NCI-H345 treated with DMSO at 0.1 percent for 48 hours (cell line): ENCODE measurements at regions not wholly inside any gene's neighbourhood (a gene's known extent, or its start where the extent isn't known, plus 50 kb on each side); places are given as distances from the start of the nearest gene placed in this dataset.
"Not testable (repeated sequence)": the region's sequence is repeated elsewhere in the genome, so short reads cannot be mapped to it uniquely, and the experiment has no call there.

Experiments used
- DNase-seq: peaks from one replicate; lab custom pipeline; 2025; ENCODE audit not compliant: unreplicated experiment; lab: John Stamatoyannopoulos, UW

GRCh38 chr3:59240666-59241255 lies 190.9 kb upstream of the CFAP20DC start:
- DNase-seq = no peak

- DNase-seq = no peak
Observed at GRCh38 chr3:59237121-59237520, 187.3 kb upstream of the CFAP20DC start.

- DNase-seq = no peak
Observed at GRCh38 chr3:59235634-59236012, 185.8 kb upstream of the CFAP20DC start.

- DNase-seq = no peak
Observed at GRCh38 chr3:59234884-59235633, 185.2 kb upstream of the CFAP20DC start.

DNA sequence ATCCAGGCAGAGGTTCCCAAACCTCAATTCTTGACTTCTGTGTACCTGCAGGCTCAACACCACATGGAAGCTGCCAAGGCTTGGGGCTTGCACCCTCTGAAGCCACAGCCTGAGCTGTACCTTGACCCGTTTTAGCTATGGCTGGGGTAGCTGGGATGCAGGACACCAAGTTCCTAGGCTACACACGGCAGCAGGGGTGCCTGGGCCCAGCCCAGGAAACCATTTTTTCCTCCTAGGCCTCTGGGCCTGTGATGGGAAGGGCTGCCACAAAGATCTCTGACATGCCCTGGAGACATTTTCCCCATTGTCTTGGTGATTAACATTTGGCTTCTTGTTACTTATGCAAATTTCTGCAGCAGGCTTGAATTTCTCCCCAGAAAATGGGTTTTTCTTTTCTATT lies 180.6 kb upstream of the CFAP20DC start:
- DNase-seq = not testable (repeated sequence)

- DNase-seq = no peak
Observed at GRCh38 chr3:59213860-59214259, 164.0 kb upstream of the CFAP20DC start.

- DNase-seq = peak; percentile 22
Observed at GRCh38 chr3:59212128-59212779, 162.4 kb upstream of the CFAP20DC start.

DNA sequence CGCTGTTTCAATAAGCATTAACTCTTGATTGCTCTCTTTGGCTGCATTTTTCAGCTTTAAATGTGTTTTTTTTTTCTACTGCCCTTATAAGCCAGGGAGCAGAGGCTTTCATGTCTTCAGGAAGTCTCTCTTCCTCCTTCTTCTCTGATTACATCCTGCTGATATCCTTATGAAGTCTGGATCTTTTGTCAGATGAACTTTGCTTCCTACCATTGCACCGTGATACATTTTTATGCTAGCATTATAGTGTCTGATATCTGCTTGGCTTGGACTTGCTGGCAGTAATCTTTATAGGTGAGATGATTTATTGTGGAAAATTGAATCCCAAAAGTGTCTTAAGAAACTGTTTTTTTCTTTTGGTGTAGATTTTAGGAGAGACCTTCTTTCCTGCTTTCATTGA lies 160.4 kb upstream of the CFAP20DC start:
- DNase-seq = no peak

GRCh38 chr3:59192473-59192872 lies 142.6 kb upstream of the CFAP20DC start:
- DNase-seq = no peak

- no peak for DNase-seq
Observed at GRCh38 chr3:59191651-59192050, 141.8 kb upstream of the CFAP20DC start.

GRCh38 chr3:59189939-59190338 lies 140.1 kb upstream of the CFAP20DC start:
- DNase-seq = no peak

DNA sequence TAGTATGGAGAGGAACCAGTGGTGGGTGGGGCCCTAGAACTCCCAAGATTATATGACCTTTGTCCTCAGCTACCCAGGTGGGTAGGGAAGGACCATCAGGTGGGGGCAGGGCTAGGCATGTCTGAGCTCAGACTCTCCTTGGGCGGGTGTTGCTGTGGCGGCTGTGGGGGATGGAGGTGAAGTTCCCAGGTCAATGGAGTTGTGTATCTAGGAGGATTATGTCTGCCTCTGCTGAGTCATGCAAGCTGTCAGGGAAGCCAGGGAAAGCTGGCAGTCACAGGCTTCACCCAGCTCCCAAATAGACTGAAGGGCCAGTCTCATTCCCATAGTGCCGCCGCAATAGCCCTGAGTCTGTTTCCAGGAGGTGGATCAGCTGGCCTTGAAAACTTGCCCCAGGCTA lies 139.7 kb upstream of the CFAP20DC start:
- no peak for DNase-seq

DNA sequence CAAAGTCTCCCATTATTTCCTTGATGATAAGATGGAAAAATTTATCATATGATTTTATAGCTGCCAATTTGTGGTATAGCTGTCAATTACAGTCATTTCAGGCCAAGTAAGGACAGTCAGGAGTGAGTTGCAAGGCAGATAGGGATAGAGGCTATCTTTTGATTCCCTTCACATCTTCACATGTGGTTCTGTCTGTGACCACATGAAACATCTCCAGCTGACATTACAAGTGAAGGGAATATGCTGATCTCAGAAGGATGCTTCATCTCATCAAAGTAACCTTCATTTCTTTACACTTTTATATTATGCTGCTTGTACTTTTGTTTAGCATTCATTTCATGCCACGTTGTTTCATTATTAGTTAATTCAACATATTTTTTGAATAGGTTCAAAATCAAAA lies 136.9 kb upstream of the CFAP20DC start:
- no peak for DNase-seq

DNA sequence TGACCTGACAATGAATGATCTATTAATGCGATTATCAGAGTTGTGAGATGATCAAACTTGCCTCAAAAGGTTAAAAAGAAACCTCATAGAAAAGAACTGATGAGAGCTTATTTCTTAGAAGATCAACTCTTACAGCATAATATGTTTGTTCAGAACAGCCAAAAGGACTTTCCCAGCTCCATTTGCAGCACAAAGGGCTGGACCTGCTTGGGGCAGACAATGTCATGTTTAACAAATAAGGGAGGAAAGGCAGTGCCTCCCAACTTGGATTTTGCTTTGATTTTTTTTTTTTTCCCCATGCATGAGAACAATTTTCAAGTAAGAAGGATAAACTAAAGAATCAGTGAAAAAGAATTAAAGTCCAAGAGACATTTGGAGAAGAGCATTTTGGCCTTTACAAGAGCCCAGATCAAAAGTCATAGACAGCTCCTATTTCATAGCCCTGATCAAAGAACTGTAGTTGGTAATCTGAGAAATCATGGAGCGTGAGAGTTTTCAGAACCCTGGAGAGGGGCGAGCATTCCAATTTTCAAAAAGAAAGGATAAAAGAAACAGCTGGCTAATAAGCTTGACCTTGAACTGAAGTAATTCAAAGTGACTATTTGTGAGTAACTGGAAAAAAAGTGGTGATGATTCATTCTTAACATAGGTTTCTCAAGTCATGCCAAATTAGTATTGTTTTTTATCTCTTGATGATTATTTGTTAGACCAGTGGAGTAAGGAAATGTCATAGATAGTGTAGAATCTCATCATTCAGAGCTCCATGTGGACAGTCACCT lies 136.0 kb upstream of the CFAP20DC start:
- DNase-seq = no peak

DNA sequence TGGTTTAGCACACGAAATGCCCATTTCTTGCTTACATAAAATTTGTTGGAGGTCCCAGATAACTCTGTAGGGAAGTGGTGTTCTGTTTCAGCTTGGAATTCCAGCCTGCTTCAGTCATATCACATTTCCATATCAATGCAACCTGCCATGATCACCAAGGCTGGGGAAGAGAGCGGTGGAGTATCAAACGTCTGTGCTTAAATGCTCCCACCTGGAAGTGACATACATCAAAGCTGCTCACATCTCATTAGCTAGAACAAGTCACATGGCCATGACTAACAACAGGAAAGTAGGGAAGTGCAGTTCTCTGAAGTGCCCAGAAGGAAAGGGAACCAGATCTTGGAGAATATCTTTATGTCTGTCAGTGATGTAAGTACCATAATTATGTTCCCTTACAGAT lies 130.2 kb upstream of the CFAP20DC start:
- DNase-seq = no peak

DNA sequence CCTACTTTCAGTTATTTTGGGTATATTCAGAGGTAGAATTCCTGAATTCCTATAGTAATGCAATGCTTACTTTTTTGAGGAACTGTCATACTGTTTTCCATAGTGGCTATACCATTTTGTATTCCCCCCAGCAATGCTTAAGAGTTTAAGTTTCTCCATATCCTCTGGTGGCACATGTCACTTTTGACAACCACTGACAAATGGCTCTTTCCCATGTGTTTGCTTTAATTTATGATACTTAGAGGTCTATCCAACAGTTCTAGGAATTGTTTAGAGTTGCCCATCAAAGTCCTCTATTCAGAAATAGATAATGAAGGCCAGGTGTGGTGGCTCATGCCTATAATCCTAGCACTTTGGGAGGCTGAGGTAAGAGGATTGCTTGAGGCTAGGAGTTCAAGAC lies 128.9 kb upstream of the CFAP20DC start:
- DNase-seq = no peak

DNA sequence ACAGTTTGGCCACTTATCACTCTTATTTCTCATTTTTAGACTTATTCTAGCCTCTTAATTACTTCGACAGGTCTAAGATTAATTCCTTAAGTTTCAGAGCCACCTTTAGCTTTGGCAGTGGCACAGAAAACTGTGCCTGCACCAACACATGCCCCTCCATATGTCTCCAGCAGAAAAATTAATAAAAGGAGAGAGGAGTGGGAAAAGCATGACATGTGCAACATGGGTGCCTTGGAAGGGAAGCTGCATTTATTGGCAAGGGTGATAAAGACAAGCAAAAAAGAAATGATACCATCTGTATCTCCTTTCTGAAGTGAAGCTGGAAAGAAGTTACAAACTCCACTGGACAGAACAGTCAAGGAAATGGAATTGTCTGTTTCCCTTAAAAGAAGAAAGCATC lies 121.7 kb upstream of the CFAP20DC start:
- no peak for DNase-seq

DNA sequence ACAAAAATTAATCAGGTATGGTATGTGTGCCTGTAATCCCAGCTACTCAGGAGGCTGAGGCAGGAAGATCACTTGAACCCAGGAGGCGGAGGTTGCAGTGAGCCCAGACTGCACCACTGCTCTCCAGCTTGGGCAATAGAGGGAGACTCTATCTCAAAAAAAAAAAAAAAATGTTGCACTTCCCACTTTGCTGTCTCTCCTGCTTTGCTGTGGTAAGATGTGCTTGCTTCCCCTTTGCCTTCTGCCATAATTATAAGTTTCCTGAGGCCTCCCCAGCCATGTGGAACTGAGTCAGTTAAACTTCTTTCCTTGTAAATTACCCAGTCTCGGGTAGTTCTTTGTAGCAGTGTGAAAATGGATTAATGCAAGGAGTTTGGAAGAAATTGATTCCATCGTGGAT lies 120.3 kb upstream of the CFAP20DC start:
- DNase-seq = not testable (repeated sequence)

GRCh38 chr3:59167756-59168155 lies 117.9 kb upstream of the CFAP20DC start:
- DNase-seq = no peak

DNA sequence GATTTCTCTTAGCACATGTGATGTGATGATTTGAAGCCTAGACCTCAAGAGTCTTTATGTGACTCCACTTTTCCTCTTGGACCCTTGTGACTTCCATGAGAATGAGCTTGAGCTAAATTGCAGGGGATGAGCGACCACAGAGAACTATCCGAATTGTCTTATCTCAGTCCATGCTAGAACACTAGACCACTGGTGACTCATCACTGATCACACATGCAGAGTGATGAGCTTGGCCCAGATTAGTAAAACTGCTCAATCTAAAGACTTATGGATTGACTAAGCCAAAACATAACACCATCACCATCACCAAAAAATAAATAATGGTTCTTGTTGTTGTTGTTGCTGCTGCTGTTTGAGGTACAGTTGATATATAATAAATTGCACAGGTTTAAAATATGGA lies 114.1 kb upstream of the CFAP20DC start:
- no peak for DNase-seq

DNA sequence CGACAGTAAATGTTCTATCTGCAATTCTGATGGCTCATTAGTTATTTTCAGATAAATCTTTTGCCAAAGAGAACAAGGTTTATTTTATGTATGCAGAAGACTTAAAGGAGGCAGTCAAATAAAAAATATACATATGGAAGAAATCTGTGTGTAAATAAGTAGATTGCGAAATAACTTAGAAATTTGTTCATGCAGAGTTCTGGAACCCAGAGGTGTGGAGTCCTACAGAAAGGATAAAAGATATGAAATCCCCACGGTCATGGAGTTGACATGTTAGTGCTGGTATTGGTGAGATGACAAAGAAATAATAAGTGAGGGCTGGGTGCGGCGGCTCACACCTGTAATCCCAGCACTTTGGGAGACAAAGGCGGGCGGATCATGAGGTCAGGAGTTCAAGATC lies 111.2 kb upstream of the CFAP20DC start:
- no peak for DNase-seq
